HEK293T (cell line): ENCODE measurements at regions not wholly inside any gene's neighbourhood (a gene's known extent, or its start where the extent isn't known, plus 50 kb on each side); places are given as distances from the start of the nearest gene placed in this dataset.

Experiments
- CTCF ChIA-PET: fragments of 350-600 bp; formaldehyde crosslinking; extraction: SDS; loops from one replicate; lab custom pipeline; 2021; ENCODE audit warnings: antibody characterized with exemption, inconsistent platforms; lab: Yijun Ruan, JAX
- POLR2A ChIA-PET: fragments of 350-600 bp; formaldehyde crosslinking; extraction: SDS; loops from one replicate; lab custom pipeline; 2020; ENCODE audit warnings: antibody characterized with exemption, inconsistent platforms; lab: Yijun Ruan, JAX
- DNase-seq: peaks from one replicate; pipeline ENCODE4 v3.0.0; 2012; ENCODE audit warnings: mixed read lengths; ENCODE audit errors: extremely low spot score
- ARNT ChIP-seq: fragments of 450-650 bp; IDR thresholded peaks from 2 replicates; pipeline ENCODE4 v1.6.1; 2017; ENCODE audit warnings: mild to moderate bottlenecking
- BHLHE40 ChIP-seq: fragments of 450-650 bp; IDR thresholded peaks from 2 replicates; pipeline ENCODE4 v1.6.1; 2016; ENCODE audit warnings: mild to moderate bottlenecking, moderate library complexity, borderline replicate concordance
- CTBP1 ChIP-seq: fragments of 450-650 bp; IDR thresholded peaks from 2 replicates; pipeline ENCODE4 v1.6.1; 2016; ENCODE audit warnings: borderline replicate concordance
- ELF4 ChIP-seq: fragments of 450-650 bp; IDR thresholded peaks from 2 replicates; pipeline ENCODE4 v1.6.1; 2017; ENCODE audit warnings: antibody characterized with exemption
- FOXA1 ChIP-seq: fragments of 450-650 bp; IDR thresholded peaks from 2 replicates; pipeline ENCODE4 v1.6.1; 2016; ENCODE audit warnings: mild to moderate bottlenecking
- FOXK2 ChIP-seq: fragments of 450-650 bp; IDR thresholded peaks from 2 replicates; pipeline ENCODE4 v1.6.1; 2016; ENCODE audit warnings: mild to moderate bottlenecking
- FOXM1 ChIP-seq: fragments of 450-650 bp; IDR thresholded peaks from 2 replicates; pipeline ENCODE4 v1.6.1; 2017; ENCODE audit warnings: mild to moderate bottlenecking, borderline replicate concordance
- HDGF ChIP-seq: fragments of 450-650 bp; IDR thresholded peaks from 2 replicates; pipeline ENCODE4 v1.6.1; 2017; ENCODE audit warnings: antibody characterized with exemption, borderline replicate concordance
- L3MBTL2 ChIP-seq: fragments of 450-650 bp; conservative IDR thresholded peaks from 2 replicates; pipeline ENCODE4 v1.6.1; 2016; ENCODE audit warnings: mild to moderate bottlenecking
- LEF1 ChIP-seq: fragments of 450-650 bp; IDR thresholded peaks from 2 replicates; pipeline ENCODE4 v1.6.1; 2017; ENCODE audit warnings: mild to moderate bottlenecking, borderline replicate concordance
- NFRKB ChIP-seq: fragments of 450-650 bp; IDR thresholded peaks from 2 replicates; pipeline ENCODE4 v1.6.1; 2016; ENCODE audit warnings: mild to moderate bottlenecking, moderate library complexity
- PKNOX1 ChIP-seq: fragments of 450-650 bp; IDR thresholded peaks from 2 replicates; pipeline ENCODE4 v1.6.1; 2016
- SP1 ChIP-seq: fragments of 450-650 bp; IDR thresholded peaks from 2 replicates; pipeline ENCODE4 v1.6.1; 2017
- SUZ12 ChIP-seq: fragments of 450-650 bp; IDR thresholded peaks from 2 replicates; pipeline ENCODE4 v1.6.1; 2016; ENCODE audit warnings: mild to moderate bottlenecking
- TARDBP ChIP-seq: fragments of 450-650 bp; IDR thresholded peaks from 2 replicates; pipeline ENCODE4 v1.6.1; 2016
- ZNF384 ChIP-seq: fragments of 450-650 bp; IDR thresholded peaks from 2 replicates; pipeline ENCODE4 v1.6.1; 2016

GRCh38 chr13:92963029-92963428, 263.6 kb upstream of the GPC6 start:
- TF ChIP-seq FOXM1 (no peak), CTBP1 (no peak), HDGF (no peak), TARDBP (no peak), LEF1 (no peak), FOXA1 (no peak), FOXK2 (no peak), ARNT (no peak), PKNOX1 (no peak), ELF4 (no peak), ZNF384 (no peak), BHLHE40 (no peak)
- ChIA-PET POLR2A (no interaction called here), CTCF (interaction anchor here (0.7 kb wide), 1 partner anchor 1658 kb away, joined by 3 read pairs; no protein-coding TSS in a partner anchor)
- DNase-seq = no peak

- CTCF ChIA-PET = no interaction called here
- DNase-seq = no peak
- TF ChIP-seq SP1 (no peak), SUZ12 (no peak), ARNT (no peak), LEF1 (no peak), BHLHE40 (no peak), FOXM1 (no peak), TARDBP (no peak), CTBP1 (no peak), ELF4 (no peak), NFRKB (no peak), FOXK2 (no peak), PKNOX1 (no peak), L3MBTL2 (no peak), ZNF384 (no peak)
- POLR2A ChIA-PET = no interaction called here
Observed at GRCh38 chr13:92966341-92966740, 260.3 kb upstream of the GPC6 start.

- no peak for TF ChIP-seq SUZ12
- TF ChIP-seq LEF1 = no peak
- no peak for TF ChIP-seq SP1
- TF ChIP-seq FOXK2 = no peak
- no peak for TF ChIP-seq ARNT
- TF ChIP-seq FOXA1 = no peak
- TF ChIP-seq FOXM1 = no peak
- no peak for TF ChIP-seq CTBP1
- no peak for TF ChIP-seq ZNF384
- no peak for TF ChIP-seq NFRKB
- DNase-seq = no peak
- POLR2A ChIA-PET = no interaction called here
- CTCF ChIA-PET = interaction anchor here (0.9 to 1.8 kb wide), 2 partner anchors 217 to 1273 kb away, joined by 3 to 4 read pairs; no protein-coding TSS in a partner anchor
Observed at GRCh38 chr13:92966900-92967299, 259.7 kb upstream of the GPC6 start.

- POLR2A ChIA-PET = no interaction called here
- CTCF ChIA-PET = interaction anchor here (0.6 to 1.8 kb wide), 3 partner anchors 216 to 314 kb away, joined by 3 to 4 read pairs (median 3); no protein-coding TSS in a partner anchor
- TF ChIP-seq HDGF (no peak), CTBP1 (no peak), TARDBP (no peak), ARNT (no peak), PKNOX1 (peak; percentile 21; the same call in 1 of the 2 replicates)
- DNase-seq = no peak
Observed at GRCh38 chr13:92967923-92968322, 258.7 kb upstream of the GPC6 start.

- CTCF ChIA-PET = no interaction called here
- no peak for DNase-seq
- TF ChIP-seq FOXM1 (no peak), SUZ12 (no peak), BHLHE40 (no peak), LEF1 (no peak), L3MBTL2 (no peak), HDGF (no peak), ARNT (no peak)
- POLR2A ChIA-PET = no interaction called here
Observed at GRCh38 chr13:92972751-92973150, 253.9 kb upstream of the GPC6 start.

- CTCF ChIA-PET = no interaction called here
- TF ChIP-seq TARDBP = no peak
- no peak for TF ChIP-seq SUZ12
- TF ChIP-seq LEF1 = no peak
- no peak for TF ChIP-seq CTBP1
- no peak for TF ChIP-seq SP1
- no peak for TF ChIP-seq FOXM1
- TF ChIP-seq ZNF384 = no peak
- TF ChIP-seq PKNOX1 = no peak
- no peak for TF ChIP-seq BHLHE40
- no peak for TF ChIP-seq ARNT
- TF ChIP-seq ELF4 = no peak
- DNase-seq = no peak
- POLR2A ChIA-PET = no interaction called here
Observed at GRCh38 chr13:92974905-92975429, 251.6 kb upstream of the GPC6 start.
